NB4 (cell line): ENCODE measurements at regions not wholly inside any gene's neighbourhood (a gene's known extent, or its start where the extent isn't known, plus 50 kb on each side); places are given as distances from the start of the nearest gene placed in this dataset.

ENCODE experiments used
- CTCF ChIP-seq: IDR thresholded peaks from one replicate; pipeline ENCODE4 v1.5.1; 2012; ENCODE audit warnings: low read depth, low read length
- MAX ChIP-seq: IDR thresholded peaks from 2 replicates; pipeline ENCODE4 v1.6.1; 2011; ENCODE audit warnings: low read depth, low read length
- MYC ChIP-seq: IDR thresholded peaks from 2 replicates; pipeline ENCODE4 v1.6.1; 2011; ENCODE audit warnings: low read depth, low read length
- POLR2A ChIP-seq: IDR thresholded peaks from 2 replicates; pipeline ENCODE4 v1.6.1; 2011; ENCODE audit warnings: mild to moderate bottlenecking; ENCODE audit not compliant: insufficient read length; ENCODE audit errors: extremely low read depth

- TF ChIP-seq CTCF, result no peak
- no peak for TF ChIP-seq MAX
- no peak for TF ChIP-seq POLR2A
- no peak for TF ChIP-seq MYC
Measured at GRCh38 chr4:124372916-124373315, 339.6 kb downstream of the ANKRD50 start.
